GM21423 (cell line): ENCODE measurements at regions not wholly inside any gene's neighbourhood (a gene's known extent, or its start where the extent isn't known, plus 50 kb on each side); places are given as distances from the start of the nearest gene placed in this dataset.

ENCODE experiments used
- ATAC-seq: cut with Tn5 transposase; IDR thresholded peaks from one replicate; pipeline ENCODE4 v1.9.1; 2021; ENCODE audit warnings: mild to moderate bottlenecking, moderate library complexity; ENCODE audit not compliant: unreplicated experiment

DNA sequence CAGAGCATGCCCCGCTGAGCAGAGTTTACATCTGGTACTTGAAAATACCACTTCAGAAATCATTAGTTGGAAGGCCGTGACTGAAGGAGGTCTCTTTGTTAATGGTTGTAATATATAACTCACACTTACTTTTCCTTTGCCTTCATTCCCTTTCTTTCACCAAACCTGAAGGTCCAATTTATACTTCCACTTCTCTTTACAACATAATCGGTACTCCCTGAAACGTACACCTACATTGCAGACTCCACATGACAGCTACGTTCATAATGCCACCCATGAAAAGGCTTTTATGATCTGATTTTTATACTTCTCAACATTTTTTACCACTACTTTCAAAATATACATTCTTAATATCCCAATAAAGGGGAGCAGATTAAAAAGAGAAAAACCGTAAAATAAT, 298.7 kb downstream of the C4orf33 start:
- ATAC-seq = no peak

DNA sequence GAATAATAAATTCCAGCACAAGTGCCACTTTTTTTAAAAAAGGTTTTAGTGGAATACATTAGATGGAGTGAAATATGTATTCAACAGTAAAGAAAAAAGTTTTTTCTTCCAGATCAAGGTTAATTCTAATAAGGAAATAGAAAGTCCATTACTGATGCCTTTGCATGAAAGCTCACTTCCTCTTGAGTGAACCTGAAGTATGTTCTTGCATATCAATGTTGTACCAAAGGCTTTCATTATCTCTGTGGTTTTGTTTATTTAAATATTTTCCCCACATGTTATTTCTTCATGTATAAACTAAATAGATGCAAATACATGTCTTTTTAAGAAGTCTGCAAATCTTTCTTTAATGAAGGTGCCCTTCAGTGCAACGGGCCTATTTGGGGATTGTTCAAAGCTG, 307.9 kb downstream of the C4orf33 start:
- no peak for ATAC-seq

DNA sequence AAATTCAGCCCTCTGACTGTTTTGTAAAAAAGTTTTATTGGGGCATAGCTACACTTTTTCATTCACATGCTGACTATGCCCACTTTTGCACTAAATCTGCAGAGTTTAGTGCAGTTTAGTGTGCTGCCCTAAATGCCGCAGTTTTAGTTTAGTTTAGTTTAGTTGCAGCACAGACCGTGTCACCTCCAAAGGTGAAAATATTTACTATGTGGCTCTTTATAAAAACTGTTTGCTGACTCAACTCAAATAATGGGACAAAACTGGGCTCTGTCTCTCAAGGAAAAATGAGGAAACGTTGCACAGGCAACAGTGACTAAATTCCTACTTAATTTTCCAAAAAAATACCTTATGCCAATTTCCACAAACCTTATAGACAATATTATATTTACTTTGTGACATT, 314.2 kb downstream of the C4orf33 start:
- no peak for ATAC-seq

DNA sequence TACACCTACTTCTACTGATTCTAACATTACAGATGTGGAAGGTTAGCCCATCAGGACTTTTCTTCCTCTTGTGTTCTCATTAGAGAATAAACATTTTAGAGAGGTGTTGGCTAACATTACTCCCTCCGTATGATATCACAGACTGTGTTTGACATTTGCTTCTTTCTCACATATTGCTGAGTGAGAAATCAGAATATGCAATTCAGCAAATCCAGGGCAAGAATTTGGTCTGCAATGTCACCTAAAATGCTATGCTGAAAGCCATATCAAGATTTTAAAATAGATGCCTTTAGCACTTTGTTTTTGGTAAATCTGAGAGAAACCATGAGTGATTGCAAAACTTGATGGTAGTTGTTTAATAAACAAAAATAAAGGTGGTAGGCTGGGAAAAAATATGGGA, 319.1 kb downstream of the C4orf33 start:
- ATAC-seq = no peak

DNA sequence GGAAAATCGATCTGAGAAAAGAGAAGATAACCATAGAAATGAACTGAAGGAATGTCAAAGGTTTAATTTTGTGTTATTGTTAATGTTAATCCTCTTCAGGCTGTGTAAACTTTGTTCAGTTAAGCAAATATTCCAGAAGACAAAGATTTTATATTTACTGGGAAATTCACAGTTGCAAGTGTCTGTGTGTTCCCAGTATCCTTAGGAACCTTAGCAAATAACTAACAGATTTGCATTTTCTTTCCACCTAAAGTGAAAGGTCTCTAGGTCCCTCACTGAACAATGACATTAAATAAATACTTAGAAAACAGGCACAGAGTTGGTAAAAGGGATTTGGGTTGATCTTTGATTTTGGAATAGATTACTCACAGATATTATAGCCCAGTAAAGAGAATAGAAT, 324.7 kb downstream of the C4orf33 start:
- no peak for ATAC-seq

DNA sequence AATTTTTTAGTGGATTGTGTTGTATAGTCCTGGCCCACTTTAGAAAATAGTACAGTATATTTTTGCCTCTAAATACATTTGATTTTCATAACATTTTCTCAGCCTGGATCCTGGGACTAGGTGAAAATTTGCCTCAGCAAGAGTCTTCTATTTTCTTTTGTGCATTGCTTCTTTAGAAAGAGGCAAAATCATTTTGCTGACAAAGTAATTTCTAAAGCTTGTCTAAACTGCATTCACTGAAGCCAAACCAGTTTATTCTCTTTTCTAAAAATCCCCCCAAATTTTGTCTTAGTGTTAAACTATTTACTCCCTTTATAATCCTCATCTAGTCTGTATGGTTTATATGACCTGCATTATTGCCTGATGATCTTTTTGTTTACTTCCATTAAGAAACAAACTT, 326.3 kb downstream of the C4orf33 start:
- ATAC-seq = no peak

DNA sequence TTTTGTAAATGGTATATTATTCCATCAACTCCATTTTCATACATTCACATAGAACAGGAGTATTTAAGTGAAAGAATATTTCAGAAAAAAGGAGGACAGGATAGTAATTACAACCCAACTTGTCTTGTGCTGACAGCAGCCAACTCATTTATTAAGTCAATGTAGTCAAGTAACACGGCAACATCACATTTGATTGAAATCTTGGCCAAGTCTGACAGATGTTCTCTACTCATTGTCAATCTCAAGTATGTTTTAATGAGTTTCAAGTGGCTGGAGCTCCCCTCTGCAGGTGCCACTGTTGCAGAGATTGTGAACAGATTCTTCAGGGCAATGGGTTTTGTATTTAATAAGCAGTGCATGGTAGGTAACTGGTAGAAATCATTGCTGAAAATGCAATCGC, 332.5 kb downstream of the C4orf33 start:
- no peak for ATAC-seq

DNA sequence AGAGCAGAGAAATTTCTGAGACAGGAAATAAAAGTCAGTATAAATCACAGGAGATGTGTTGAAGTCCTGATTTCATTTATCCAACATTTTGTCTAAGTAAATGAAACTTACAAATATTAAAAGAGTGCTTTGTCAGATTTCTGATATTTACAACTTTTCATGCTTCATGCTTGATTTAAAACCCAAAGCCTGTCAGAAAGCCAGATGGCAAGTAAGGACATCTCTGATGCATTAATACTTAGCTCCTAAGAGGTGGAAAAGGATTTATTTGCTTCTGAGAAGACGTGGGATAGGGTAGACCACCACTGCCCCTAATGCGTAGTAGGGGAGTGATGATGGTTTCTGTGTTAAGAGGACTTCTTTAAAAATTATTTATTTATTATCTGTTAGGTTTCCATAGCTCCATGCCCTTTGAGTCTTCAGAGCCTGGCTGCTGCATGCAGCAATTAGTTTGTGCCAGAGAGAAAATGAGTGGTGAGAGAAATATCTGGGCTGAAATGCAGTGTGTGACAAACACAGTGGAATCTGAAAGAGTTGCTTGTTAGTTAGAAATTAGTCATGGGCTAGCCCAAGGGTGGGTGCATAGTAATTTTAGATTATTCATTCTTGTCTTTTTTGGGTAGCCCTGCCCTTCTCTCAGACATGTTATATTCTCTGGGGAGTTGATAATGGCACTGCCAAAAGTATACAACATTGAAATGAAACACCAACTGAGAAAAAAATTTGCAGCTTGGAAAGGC, 333.8 kb downstream of the C4orf33 start:
- ATAC-seq = no peak

DNA sequence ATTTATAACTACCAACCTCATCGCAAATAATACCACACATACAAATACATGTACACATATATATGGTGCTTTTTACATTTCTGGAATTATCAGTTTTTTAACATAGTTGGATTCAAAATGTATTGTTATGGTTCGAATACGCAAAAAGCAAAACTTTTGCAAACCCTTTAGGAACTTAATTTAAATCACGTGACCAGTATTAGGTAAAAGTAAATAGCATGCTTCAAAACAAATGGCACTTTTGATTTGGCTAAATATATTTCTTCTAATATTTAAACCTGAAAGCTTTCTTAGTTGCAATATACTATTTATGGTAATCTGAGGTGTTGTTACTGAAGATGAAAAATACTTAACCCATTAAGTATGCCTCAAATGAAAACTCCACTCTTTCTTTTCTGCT, 341.4 kb downstream of the C4orf33 start:
- ATAC-seq = no peak

DNA sequence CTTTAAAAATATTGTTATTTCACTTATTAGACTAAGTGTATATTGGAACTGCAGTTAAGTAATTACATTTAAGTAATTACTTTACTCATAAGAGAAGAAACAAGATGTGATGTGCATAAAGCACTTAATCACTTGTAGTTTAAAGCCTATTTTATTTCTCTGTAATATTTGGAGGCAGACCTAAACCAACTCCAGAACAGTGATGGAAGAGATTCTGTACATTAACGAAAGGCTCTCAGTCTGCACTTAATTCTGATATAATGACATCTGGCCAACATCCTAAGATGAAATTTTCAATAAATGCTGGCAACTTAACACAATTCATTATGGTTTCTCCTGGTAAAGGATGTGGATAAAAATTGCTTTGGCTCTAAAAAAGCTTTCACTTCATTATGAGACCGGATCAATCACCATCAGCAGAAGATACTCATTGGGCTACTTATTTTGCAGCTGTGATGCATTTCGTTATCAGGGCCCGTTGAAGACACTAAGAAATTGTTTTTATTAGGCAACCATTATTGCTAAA, 342.6 kb downstream of the C4orf33 start:
- ATAC-seq = no peak

DNA sequence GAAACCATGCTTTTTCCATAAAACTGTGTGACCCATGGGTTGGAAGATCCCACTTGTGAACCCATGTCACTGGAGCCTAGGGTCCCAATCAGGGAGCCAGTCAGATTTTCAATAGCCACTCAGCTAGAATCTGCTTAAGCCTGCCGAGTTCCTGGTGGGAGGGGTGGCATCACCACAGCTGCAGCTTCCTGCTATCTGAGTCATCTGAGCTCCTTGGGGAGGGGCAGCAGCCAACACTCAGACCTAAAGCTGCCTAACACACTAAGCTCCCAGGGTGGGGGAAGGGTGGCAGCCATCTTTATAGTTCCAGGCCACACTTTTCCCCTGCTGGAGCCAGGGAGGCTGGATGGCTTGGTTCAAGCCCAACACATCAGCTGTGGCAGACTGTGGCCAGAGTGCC, 350.1 kb downstream of the C4orf33 start:
- no peak for ATAC-seq

DNA sequence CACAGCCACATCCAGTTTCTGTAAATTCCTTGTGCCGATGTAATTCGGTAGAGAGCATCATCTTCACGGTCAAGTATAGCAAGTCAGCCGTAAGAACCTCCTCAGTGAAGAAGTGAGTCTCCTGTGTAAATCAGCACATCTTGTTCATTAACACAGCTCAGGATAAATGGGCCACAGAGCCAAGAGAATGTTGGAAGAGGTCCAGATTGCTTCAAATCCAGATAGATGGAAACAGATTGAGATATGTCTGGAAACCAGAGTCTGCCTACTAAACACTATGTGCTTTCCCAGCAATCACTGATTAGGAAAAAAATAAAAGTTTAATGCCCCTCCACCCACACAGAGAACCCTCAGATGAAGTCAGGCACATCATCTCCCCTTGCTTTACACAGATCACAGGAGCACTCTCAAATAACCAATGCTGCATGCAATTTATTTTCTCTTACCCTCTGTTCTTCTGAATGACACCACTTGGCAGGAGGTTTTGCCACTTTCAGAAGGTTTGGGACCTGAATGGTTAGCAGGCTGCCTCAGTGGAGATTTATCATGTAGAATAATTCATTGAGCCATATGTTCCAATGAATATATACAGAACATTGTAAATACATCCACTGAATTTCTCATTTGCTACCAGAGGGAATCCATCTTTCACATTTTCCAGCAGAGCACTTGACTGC, 357.7 kb downstream of the C4orf33 start:
- ATAC-seq = no peak

DNA sequence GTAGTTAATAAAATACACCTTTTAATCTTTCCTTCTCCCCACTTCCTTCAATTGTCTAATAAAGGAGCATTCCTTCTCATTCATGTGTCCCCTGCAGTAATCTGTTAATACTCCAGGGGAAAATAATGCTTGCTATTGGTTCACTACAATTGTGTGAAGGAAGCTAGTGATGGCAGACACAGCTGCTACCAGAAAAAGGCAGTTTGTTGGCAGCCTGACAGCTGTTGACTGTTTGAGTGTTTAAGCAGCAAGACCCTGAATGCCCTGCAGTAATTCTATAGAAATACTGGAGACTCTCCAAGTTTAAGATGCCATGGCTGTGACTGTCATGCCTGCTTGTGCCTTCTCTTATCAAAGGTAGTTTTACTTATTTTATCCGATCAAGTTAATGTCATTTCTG, 359.5 kb downstream of the C4orf33 start:
- ATAC-seq = no peak

DNA sequence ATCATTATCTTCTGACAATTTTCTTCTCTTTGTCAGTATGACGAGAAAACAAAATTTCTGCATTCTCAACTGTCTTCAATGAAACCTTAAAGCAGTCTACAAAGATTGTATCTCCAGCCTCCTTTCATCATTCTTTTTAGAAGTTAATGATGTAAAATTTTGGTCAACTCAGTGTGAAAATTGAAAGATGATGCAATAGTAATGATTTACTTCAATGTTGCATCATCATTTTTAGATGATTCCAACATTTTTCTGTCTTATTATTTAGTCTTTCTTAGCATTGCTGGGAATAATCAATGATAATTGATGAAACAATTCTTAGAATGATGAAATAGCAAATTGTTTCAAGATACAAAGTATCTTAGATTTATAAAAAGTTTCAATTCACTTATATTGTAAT, 372.7 kb downstream of the C4orf33 start:
- no peak for ATAC-seq

DNA sequence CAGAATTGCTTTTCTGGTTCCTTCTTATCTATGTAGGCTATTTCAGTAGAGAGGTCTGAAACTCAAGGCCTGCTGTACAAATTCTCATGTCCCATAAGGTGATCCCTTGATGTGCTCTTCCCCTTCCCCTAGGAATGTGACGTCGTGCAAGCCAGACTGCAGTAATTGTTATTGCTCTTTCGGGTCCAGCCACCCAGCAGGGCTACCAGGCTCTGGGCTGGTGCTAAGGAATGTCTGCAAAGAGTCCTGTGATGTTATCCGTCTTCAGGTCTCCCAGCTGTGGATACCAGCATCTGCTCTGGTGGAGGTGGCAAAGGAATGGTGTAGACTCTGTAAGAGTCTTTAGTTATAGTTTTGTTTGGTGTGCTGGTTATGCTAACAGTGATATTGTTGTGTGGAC, 378.7 kb downstream of the C4orf33 start:
- no peak for ATAC-seq

DNA sequence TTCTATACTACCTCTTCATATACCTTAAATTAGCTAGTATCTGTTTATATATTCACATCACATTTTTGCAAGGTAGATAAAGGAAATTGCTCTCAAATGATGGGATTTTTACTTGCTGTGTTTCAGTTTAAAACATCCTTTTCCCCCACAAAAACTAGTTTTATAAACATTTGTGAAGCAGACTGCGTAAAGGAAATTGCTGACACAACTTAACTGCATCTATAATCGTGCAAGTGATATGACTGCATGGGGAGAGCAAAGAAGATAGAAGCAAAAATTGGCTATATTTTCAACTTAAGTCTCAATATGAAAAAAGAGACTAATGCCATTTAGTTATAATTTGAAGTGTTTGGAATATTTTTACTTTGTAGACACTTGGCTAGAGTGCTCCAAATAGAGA, 385.2 kb downstream of the C4orf33 start:
- no peak for ATAC-seq

DNA sequence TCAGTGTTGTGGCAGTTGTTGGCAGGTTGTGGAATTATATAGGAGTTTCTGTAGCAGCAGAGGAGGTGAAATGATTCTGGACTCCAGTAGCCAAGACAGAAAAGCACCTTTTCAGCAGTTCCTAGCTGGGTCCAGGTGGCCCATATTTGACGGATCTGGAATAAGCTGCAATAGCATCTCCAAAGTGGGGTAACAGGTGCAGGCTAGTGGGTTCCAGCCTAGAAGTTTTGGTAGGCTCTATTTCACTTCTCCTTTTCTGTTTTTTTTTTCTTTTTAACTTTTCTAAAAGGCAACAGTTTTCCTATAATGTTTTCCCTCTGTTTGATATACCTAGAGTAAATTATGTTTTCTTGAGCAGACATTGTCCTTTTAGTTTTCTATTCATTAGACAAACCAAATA, 392.5 kb downstream of the C4orf33 start:
- ATAC-seq = no peak

DNA sequence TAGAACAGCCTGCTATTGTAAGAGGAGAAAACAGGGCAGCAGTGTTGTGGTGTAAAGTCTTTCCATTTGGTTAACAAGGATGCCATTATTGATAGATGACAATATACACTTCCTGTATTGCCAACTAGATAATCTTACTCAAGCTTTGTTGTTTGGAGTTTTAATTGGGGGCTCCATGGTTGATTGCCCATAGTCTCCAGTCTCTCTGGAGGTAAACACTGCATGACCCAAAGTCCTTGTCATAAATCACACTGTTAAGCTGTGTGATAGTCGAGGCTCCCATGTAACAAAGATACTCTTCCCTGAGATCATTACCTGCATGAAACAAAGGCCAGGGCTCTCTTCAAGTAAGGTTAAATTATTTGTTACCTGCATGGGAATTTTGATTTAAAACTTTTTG, 394.6 kb downstream of the C4orf33 start:
- no peak for ATAC-seq

DNA sequence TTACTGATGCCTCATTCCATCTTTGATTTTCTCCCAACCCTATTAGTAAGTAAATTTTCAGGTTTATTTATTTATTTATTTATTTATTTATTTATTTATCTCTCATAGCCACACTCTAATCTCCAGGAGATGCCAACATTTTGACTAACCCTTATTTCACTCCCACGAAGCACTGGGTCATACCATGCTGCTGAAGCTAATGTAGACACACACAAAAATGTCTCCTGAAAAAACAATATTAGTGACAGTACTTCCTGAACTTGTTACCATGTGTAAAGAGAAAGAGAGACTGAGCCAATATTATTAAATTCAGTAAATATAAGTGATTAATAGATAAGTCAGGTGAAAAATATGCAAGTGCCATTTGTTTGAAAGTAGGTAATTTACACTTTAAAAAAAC, 402.7 kb downstream of the C4orf33 start:
- no peak for ATAC-seq

DNA sequence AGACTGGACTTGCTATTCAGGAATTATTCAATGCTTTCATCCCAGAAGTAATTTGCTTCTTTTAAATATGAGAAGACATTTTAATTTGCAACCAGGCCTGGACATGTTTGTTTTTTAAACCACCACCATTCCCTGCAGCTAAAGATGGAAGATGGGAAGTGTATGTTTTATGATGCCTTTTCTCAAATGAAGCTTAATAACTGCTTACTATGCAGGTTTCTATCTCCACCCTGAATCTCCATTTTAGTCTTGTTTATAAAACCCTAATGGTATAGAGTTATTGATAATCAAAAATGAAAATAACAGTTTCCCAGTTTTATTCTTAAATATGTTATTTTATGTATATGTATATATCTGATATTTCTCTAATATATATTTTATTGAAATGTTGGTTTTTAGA, 418.9 kb downstream of the C4orf33 start:
- no peak for ATAC-seq

DNA sequence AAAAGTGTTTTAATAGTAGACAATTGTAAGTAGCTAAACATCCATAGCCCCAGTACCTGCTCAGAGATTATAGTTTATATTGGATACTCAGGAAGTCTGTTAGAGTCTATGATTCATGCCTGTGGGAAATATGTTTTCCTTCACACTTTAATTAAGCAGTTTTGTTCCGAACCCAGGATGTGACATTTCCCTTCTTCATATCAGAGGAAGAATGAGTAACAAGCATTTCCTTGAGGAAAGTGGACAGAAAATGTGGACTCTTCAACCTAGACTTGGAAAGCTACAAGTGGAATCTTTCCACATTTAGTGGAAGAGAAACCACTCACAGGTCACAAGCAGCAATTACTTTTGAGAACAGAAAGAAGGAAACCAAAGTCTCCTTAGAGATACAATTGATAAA, 419.4 kb downstream of the C4orf33 start:
- ATAC-seq = no peak

DNA sequence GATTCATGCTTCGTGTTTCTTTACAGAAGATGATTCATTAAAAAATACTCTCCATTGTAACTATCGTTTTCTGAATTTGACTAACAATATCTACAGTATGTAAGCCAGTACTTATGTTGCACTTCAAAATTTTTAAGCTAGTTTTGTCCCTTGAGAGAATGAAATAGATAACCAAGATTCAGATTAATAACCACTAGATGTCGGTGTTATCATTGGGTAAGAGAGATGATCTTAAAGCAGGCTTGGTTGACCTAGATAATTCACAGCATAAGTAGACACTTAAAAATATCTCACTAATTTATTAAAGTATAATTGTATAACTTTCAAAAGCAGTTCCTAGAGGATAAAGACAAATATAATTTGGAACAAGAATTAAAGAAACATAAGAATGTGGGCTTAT, 430.9 kb downstream of the C4orf33 start:
- no peak for ATAC-seq

DNA sequence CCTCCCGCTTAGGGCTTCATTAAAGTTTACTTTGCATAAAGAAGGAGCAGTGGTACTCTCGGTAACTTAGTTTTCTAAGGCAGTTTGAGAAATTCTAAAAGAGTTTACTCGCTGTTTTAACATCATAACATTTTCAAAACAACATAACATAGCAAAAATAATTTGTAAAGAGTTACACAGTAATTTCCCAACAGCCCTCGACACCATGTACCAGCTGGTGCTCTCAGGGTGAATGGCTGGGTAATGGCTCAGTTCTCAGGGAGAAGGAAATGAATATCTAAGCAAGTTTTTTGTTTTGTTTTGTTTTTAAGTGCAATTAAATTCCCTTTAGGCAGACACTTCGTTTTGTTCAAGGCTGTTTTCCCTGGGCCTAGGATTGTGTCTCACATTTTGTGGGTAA, 435.3 kb downstream of the C4orf33 start:
- no peak for ATAC-seq
